Hepatic stellate cell (primary cell): ENCODE measurements at regions not wholly inside any gene's neighbourhood (a gene's known extent, or its start where the extent isn't known, plus 50 kb on each side); places are given as distances from the start of the nearest gene placed in this dataset.

Experiments used
- DNase-seq: peaks from one replicate; pipeline ENCODE4 v3.0.0; 2011; ENCODE audit warnings: low spot score

GRCh38 chr7:47636433-47637175 is 54.7 kb upstream of the TNS3 start:
- peak; percentile 41 for DNase-seq

GRCh38 chr7:47636081-47636432 is 54.1 kb upstream of the TNS3 start:
- peak; percentile 33 for DNase-seq

DNA sequence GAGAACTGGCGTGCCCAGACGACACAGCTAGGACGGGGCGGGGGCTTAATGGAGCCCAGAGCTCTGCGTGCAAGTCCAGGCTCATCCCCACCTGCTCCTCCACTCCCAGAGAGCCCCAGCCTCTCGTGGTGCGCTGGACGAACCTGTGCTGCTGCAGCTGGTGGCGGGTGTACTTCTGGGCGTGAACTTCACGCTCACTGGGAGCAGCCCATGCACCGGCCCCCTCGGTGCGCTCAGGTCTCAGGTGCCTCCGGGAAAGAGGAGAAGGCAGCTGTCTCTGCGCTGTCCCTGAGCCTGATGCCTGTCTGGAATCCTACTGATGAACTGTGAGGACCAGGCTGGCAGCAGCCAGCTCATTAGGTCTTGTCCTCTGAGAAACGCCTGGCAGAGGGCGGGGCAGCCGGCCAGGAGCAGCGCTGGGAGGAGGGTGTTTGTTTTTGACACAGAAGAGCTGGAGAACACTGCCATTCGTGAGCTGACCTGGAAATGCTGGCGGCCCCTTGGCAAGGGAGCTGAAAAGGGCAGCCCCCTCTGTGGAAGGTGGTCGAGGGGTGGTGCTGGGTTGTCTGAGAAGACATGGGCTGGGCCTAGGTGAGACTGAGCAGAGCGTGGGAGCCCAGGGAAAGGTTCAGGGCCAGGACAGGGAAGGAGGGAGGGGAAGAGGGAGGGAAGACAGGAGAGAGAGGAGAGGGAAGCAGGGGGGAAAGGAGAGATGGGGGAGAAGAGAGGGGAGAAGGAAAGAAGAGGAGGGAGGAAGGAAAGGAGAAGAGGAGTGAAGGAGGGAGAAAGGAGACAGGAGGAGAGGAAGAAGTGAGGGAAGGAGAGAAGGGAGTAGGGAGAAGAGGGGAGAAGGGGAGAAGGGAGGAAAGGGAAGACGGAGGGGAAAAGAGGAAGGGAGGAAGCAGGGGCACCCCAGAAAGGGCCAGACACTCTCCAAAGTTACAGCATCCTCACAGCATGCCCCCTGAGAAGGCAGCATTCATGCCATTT is 53.5 kb upstream of the TNS3 start:
- no peak for DNase-seq

DNA sequence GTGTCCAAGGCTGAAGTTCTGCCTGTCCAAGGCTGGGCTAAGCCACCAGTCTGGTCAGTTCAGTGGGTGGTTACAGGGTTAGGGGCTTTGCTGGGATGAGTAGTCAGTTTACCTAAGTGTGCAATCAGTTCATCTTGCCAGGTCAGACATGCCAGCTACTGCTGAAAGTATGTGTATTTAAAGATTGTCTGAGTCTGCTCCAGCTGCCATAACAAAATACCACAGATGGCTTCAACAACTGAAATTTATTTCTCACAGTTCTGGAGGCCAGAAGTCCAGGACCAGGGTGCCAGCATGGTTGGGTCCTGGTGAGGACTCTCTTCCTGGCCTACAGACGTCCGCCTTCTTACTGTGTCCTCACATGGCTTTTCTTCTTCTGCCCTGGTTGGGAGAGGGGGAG is 52.4 kb upstream of the TNS3 start:
- DNase-seq: peak; percentile 49

- no peak for DNase-seq
Observed at GRCh38 chr7:47633134-47633533, 51.2 kb upstream of the TNS3 start.
